HEK293 (cell line): ENCODE measurements at regions not wholly inside any gene's neighbourhood (a gene's known extent, or its start where the extent isn't known, plus 50 kb on each side); places are given as distances from the start of the nearest gene placed in this dataset.

Source experiments
- KLF16 ChIP-seq: fragments of 450-650 bp; formaldehyde crosslinking; IDR thresholded peaks from 2 replicates; pipeline ENCODE4 v1.5.1; 2017; ENCODE audit warnings: missing biosample characterization, missing genetic modification characterization
- SCRT2 ChIP-seq: fragments of 450-650 bp; formaldehyde crosslinking; IDR thresholded peaks from 2 replicates; pipeline ENCODE4 v1.5.1; 2016; ENCODE audit warnings: missing biosample characterization, missing genetic modification characterization
- ZBTB10 ChIP-seq: fragments of 450-650 bp; formaldehyde crosslinking; IDR thresholded peaks from 2 replicates; pipeline ENCODE4 v1.5.1; 2016; ENCODE audit warnings: missing biosample characterization, missing genetic modification characterization
- ZNF24 ChIP-seq: fragments of 450-650 bp; formaldehyde crosslinking; IDR thresholded peaks from 2 replicates; pipeline ENCODE4 v1.5.1; 2016; ENCODE audit warnings: missing biosample characterization, missing genetic modification characterization
- ZNF660 ChIP-seq: fragments of 450-650 bp; IDR thresholded peaks from 2 replicates; pipeline ENCODE4 v1.5.1; 2018; ENCODE audit warnings: missing biosample characterization, mild to moderate bottlenecking, missing genetic modification characterization
- TF ChIP-seq, protein P1 (sequence below): fragments of 450-650 bp; formaldehyde crosslinking; IDR thresholded peaks from 2 replicates; pipeline ENCODE4 v1.5.1; 2016; ENCODE audit warnings: missing biosample characterization, missing genetic modification characterization

DNA sequence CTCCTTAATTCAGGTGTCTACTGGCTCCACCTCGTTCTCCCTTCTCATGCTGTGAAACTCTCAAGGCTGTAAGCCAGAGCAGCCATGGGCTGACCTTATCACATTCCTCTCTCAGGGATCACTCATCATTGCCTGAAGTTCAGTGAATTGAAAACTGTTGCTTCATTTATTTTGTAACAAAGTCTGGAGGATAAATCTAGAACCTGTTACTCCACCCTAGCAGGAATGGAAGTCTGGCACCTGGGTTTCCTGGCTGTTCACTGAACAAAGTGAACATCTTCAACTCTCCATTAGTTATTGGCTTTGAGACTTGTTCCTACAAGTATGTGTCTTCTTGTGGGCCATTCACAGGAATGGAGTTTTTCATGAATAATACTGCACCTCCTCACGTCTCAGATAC lies 584.1 kb downstream of the PTPRU start:
- no peak for TF ChIP-seq ZBTB10
- TF ChIP-seq ZNF660 (tag by site-specific recombination) = no peak
- no peak for TF ChIP-seq SCRT2 (tag by site-specific recombination)
- TF ChIP-seq, protein P1, sequence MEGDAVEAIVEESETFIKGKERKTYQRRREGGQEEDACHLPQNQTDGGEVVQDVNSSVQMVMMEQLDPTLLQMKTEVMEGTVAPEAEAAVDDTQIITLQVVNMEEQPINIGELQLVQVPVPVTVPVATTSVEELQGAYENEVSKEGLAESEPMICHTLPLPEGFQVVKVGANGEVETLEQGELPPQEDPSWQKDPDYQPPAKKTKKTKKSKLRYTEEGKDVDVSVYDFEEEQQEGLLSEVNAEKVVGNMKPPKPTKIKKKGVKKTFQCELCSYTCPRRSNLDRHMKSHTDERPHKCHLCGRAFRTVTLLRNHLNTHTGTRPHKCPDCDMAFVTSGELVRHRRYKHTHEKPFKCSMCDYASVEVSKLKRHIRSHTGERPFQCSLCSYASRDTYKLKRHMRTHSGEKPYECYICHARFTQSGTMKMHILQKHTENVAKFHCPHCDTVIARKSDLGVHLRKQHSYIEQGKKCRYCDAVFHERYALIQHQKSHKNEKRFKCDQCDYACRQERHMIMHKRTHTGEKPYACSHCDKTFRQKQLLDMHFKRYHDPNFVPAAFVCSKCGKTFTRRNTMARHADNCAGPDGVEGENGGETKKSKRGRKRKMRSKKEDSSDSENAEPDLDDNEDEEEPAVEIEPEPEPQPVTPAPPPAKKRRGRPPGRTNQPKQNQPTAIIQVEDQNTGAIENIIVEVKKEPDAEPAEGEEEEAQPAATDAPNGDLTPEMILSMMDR (tag by site-specific recombination) = no peak
- no peak for TF ChIP-seq KLF16
- no peak for TF ChIP-seq ZNF24
